GM12865 (cell line): ENCODE measurements at regions not wholly inside any gene's neighbourhood (a gene's known extent, or its start where the extent isn't known, plus 50 kb on each side); places are given as distances from the start of the nearest gene placed in this dataset.

ENCODE experiments used
- DNase-seq: peaks from one replicate; pipeline ENCODE4 v3.0.0; 2010; ENCODE audit warnings: low read depth
- H3K4me3 ChIP-seq: 2 replicates; pipeline ENCODE4 v1.5.1; 2011; ENCODE audit warnings: mild to moderate bottlenecking, low read depth, low read length, control low read depth
- CTCF ChIP-seq: IDR thresholded peaks from 2 replicates; pipeline ENCODE4 v1.5.1; 2011; ENCODE audit warnings: low read length, control low read depth, low read depth, inconsistent platforms; ENCODE audit not compliant: insufficient read depth; ENCODE audit errors: missing control alignments

GRCh38 chr6:93021235-93021915, 398.0 kb downstream of the EPHA7 start:
- H3K4me3 ChIP-seq, result no peak overlapping the region
- no peak for DNase-seq
- TF ChIP-seq CTCF, result no peak

GRCh38 chr6:93017626-93018025, 401.7 kb downstream of the EPHA7 start:
- H3K4me3 ChIP-seq, result no peak overlapping the region
- no peak for DNase-seq
- no peak for TF ChIP-seq CTCF

DNA sequence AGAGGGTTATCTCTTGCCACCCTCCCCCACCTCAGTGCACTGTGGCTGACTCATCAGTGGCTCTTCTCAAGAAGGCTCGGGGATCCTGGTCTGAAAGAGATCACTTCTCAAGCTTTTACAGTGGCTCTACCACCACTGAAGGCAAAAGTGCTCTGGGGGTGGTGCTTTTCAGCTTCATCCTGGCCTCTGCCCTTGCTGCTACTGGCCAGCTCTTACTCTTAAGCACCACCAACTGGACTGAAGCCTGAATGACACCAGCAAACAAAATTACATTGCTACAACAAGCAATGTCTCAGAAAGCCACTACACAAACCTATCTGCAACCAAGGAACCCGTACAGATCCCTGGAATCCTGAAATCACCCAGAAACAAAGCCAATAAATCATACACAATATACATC, 402.1 kb downstream of the EPHA7 start:
- no peak overlapping the region for H3K4me3 ChIP-seq
- peak; percentile 1 for TF ChIP-seq CTCF
- peak; percentile 5 for DNase-seq

DNA sequence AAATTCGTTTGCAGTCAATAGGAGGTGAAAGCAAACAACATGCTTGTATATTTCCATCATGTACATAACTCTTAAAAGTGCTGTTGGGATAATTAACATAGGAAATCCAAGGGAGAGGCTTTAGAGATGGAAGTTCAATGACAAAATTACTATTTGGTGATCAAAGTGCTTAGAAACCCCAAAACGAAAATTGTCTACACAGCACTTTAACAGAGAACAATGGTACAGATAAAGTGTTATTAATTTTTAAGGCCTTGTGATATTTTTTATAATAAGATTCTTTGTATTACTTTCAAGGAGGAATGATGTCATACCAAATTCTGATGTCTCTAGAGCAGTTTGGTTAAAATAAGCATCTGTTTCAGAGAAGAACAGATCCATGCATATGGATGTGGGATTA, 406.3 kb downstream of the EPHA7 start:
- DNase-seq, result no peak
- H3K4me3 ChIP-seq, result no peak overlapping the region
- TF ChIP-seq CTCF, result no peak

DNA sequence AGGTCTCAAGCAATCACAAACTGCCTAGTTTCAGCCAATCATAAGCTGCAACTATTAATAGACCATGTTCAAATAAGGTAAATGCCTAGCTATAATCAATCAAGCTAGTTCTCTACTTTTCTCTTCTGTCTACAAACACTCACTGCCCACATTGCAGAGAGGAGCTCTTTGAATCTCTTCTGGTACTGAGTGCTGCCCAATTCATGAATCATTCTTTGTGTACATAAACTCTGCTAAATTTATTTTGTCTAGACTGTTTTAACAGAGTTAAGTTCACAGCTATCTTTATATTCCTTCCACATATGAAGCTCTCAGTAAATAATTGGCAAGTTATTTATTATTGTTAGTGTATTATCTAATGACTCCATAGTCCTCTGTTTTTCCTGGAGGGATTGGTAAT, 411.0 kb downstream of the EPHA7 start:
- no peak overlapping the region for H3K4me3 ChIP-seq
- no peak for DNase-seq
- no peak for TF ChIP-seq CTCF

DNA sequence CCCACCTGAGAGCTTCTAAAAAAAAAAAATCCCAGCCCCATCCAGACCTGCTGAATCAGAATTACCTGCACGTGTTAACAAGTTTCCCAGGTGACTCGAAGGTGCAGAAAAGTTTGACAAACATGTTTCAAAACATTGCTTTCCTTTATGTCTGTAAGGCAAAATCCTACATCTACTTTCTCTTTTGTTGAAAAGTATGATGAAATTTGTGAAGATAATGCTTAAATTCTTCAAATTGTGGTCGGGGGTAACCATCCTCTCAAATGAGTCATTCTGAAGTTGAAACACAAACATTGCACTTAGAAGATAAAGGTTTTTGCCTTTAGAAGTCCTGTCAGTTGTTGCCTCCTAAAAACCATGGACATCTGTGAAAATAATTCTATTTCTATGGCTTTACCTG, 429.7 kb downstream of the EPHA7 start:
- DNase-seq, result no peak
- no peak overlapping the region for H3K4me3 ChIP-seq
- no peak for TF ChIP-seq CTCF

GRCh38 chr6:92979281-92979680, 440.1 kb downstream of the EPHA7 start:
- DNase-seq, result no peak
- no peak for TF ChIP-seq CTCF
- H3K4me3 ChIP-seq, result no peak overlapping the region
